ENCODE measurements at regions not wholly inside any gene's neighbourhood (a gene's known extent, or its start where the extent isn't known, plus 50 kb on each side); places are given as distances from the start of the nearest gene placed in this dataset.

GRCh38 chr9:17967731-17968130, 388.9 kb downstream of the SH3GL2 start:
- TF ChIP-seq, protein P1, sequence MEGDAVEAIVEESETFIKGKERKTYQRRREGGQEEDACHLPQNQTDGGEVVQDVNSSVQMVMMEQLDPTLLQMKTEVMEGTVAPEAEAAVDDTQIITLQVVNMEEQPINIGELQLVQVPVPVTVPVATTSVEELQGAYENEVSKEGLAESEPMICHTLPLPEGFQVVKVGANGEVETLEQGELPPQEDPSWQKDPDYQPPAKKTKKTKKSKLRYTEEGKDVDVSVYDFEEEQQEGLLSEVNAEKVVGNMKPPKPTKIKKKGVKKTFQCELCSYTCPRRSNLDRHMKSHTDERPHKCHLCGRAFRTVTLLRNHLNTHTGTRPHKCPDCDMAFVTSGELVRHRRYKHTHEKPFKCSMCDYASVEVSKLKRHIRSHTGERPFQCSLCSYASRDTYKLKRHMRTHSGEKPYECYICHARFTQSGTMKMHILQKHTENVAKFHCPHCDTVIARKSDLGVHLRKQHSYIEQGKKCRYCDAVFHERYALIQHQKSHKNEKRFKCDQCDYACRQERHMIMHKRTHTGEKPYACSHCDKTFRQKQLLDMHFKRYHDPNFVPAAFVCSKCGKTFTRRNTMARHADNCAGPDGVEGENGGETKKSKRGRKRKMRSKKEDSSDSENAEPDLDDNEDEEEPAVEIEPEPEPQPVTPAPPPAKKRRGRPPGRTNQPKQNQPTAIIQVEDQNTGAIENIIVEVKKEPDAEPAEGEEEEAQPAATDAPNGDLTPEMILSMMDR (conservative IDR thresholded peaks at IDR 0.05 in 1 of 2, IDR thresholded peaks at IDR 0.05 in 1 of 2; ENCODE audit: extremely low read depth in 1 of 2, insufficient read depth in 1 of 2, low read depth in 1 of 2, low read length in 2 of 2), result no peak
- no peak for TF ChIP-seq EZH2 (IDR thresholded peaks at IDR 0.05; ENCODE audit: borderline replicate concordance, low read length)
